ENCODE measurements at regions not wholly inside any gene's neighbourhood (a gene's known extent, or its start where the extent isn't known, plus 50 kb on each side); places are given as distances from the start of the nearest gene placed in this dataset.
"Not testable (repeated sequence)": the region's sequence is repeated elsewhere in the genome, so short reads cannot be mapped to it uniquely, and the experiment has no call there.

GRCh38 chr10:107971411-107971810, 806.9 kb upstream of the SORCS1 start:
- Mint-ChIP-seq H3K9me3 (peaks cover 19% of the 10 kb centered on the region), H3K4me1 (no peaks in the 10 kb centered on the region), H3K27ac (no peak overlapping the region), H3K4me3 (no peak overlapping the region), H3K36me3 (ENCODE audit: low read depth) (no peaks in the 10 kb centered on the region), H3K27me3 (no peaks in the 10 kb centered on the region)
- DNase-seq = no peak
- ChIA-PET CTCF (no interaction called here), POLR2A (no interaction called here)

GRCh38 chr10:107970512-107970911, 806.0 kb upstream of the SORCS1 start:
- POLR2A ChIA-PET = no interaction called here
- Mint-ChIP-seq H3K4me3 (no peak overlapping the region), H3K9me3 (peaks cover 15% of the 10 kb centered on the region), H3K4me1 (no peaks in the 10 kb centered on the region), H3K27me3 (no peaks in the 10 kb centered on the region), H3K36me3 (ENCODE audit: low read depth) (no peaks in the 10 kb centered on the region), H3K27ac (no peak overlapping the region)
- CTCF ChIA-PET = no interaction called here
- DNase-seq = no peak

- Mint-ChIP-seq H3K4me1 (no peaks in the 10 kb centered on the region), H3K9me3 (peaks cover 15% of the 10 kb centered on the region), H3K36me3 (ENCODE audit: low read depth) (no peaks in the 10 kb centered on the region), H3K4me3 (no peak overlapping the region), H3K27ac (no peak overlapping the region), H3K27me3 (no peaks in the 10 kb centered on the region)
- no peak for DNase-seq
- ChIA-PET CTCF (no interaction called here), POLR2A (no interaction called here)
These were observed 805.4 kb upstream of the SORCS1 start for GRCh38 chr10:107969936-107970335.

GRCh38 chr10:107966826-107967225, 802.3 kb upstream of the SORCS1 start:
- Mint-ChIP-seq H3K27me3 (no peaks in the 10 kb centered on the region), H3K9me3 (peaks cover 9% of the 10 kb centered on the region), H3K27ac (no peak overlapping the region), H3K4me3 (no peak overlapping the region), H3K36me3 (ENCODE audit: low read depth) (no peaks in the 10 kb centered on the region), H3K4me1 (no peaks in the 10 kb centered on the region)
- DNase-seq = no peak
- POLR2A ChIA-PET = no interaction called here
- CTCF ChIA-PET = no interaction called here

- H3K27ac Mint-ChIP-seq = no peak overlapping the region
- ChIA-PET POLR2A (no interaction called here), CTCF (no interaction called here)
These were observed 788.4 kb upstream of the SORCS1 start for GRCh38 chr10:107952649-107953556.

GRCh38 chr10:107950411-107951062, 786.0 kb upstream of the SORCS1 start:
- H3K27me3 Mint-ChIP-seq; H3K4me3 Mint-ChIP-seq; POLR2A ChIA-PET; CTCF ChIA-PET; H3K27ac Mint-ChIP-seq; H3K36me3 Mint-ChIP-seq (ENCODE audit: low read depth); DNase-seq; H3K4me1 Mint-ChIP-seq: not testable (repeated sequence)
- H3K9me3 Mint-ChIP-seq = peaks cover 23% of the 10 kb centered on the region

More at GRCh38 chr10:107952649-107953556, 788.4 kb upstream of the SORCS1 start:
- H3K4me3 Mint-ChIP-seq = no peak overlapping the region
- DNase-seq = no peak
- H3K9me3 Mint-ChIP-seq = peaks cover 20% of the 10 kb centered on the region
- no peaks in the 10 kb centered on the region for H3K36me3 Mint-ChIP-seq (ENCODE audit: low read depth)
- no peaks in the 10 kb centered on the region for H3K4me1 Mint-ChIP-seq
- H3K27me3 Mint-ChIP-seq = no peaks in the 10 kb centered on the region

- Mint-ChIP-seq H3K4me1 (no peaks in the 10 kb centered on the region), H3K4me3 (no peak overlapping the region), H3K27ac (no peak overlapping the region), H3K36me3 (ENCODE audit: low read depth) (no peaks in the 10 kb centered on the region), H3K9me3 (peaks cover 13% of the 10 kb centered on the region), H3K27me3 (no peaks in the 10 kb centered on the region)
- POLR2A ChIA-PET = no interaction called here
- CTCF ChIA-PET = no interaction called here
- DNase-seq = no peak
These were observed 778.3 kb upstream of the SORCS1 start for GRCh38 chr10:107942826-107943225.

- Mint-ChIP-seq H3K27ac (no peak overlapping the region), H3K4me3 (no peak overlapping the region), H3K36me3 (ENCODE audit: low read depth) (no peaks in the 10 kb centered on the region), H3K9me3 (peaks cover 8% of the 10 kb centered on the region), H3K4me1 (no peaks in the 10 kb centered on the region), H3K27me3 (no peaks in the 10 kb centered on the region)
- DNase-seq = no peak
- ChIA-PET CTCF (no interaction called here), POLR2A (no interaction called here)
These were observed 768.6 kb upstream of the SORCS1 start for GRCh38 chr10:107933076-107933475.

GRCh38 chr10:107931808-107932207, 767.3 kb upstream of the SORCS1 start:
- H3K9me3 Mint-ChIP-seq = peaks cover 5% of the 10 kb centered on the region
- ChIA-PET CTCF (no interaction called here), POLR2A (no interaction called here)
- no peak overlapping the region for H3K4me3 Mint-ChIP-seq
- no peaks in the 10 kb centered on the region for H3K4me1 Mint-ChIP-seq
- no peaks in the 10 kb centered on the region for H3K27me3 Mint-ChIP-seq
- no peak overlapping the region for H3K27ac Mint-ChIP-seq
- DNase-seq = no peak
- H3K36me3 Mint-ChIP-seq (ENCODE audit: low read depth) = no peaks in the 10 kb centered on the region

GRCh38 chr10:107930037-107930436, 765.5 kb upstream of the SORCS1 start:
- H3K4me3 Mint-ChIP-seq = no peak overlapping the region
- H3K27me3 Mint-ChIP-seq = no peaks in the 10 kb centered on the region
- H3K36me3 Mint-ChIP-seq (ENCODE audit: low read depth) = no peaks in the 10 kb centered on the region
- peaks cover 12% of the 10 kb centered on the region for H3K9me3 Mint-ChIP-seq
- POLR2A ChIA-PET = no interaction called here
- no peak overlapping the region for H3K27ac Mint-ChIP-seq
- no peak for DNase-seq
- H3K4me1 Mint-ChIP-seq = no peaks in the 10 kb centered on the region
- CTCF ChIA-PET = no interaction called here

GRCh38 chr10:107924458-107924857, 760.0 kb upstream of the SORCS1 start:
- no peaks in the 10 kb centered on the region for H3K36me3 Mint-ChIP-seq (ENCODE audit: low read depth)
- no peak overlapping the region for H3K4me3 Mint-ChIP-seq
- H3K4me1 Mint-ChIP-seq = no peaks in the 10 kb centered on the region
- no peak overlapping the region for H3K27ac Mint-ChIP-seq
- DNase-seq = no peak
- ChIA-PET CTCF (no interaction called here), POLR2A (no interaction called here)
- no peaks in the 10 kb centered on the region for H3K27me3 Mint-ChIP-seq
- H3K9me3 Mint-ChIP-seq = peaks cover 18% of the 10 kb centered on the region

GRCh38 chr10:107919626-107920235, 755.2 kb upstream of the SORCS1 start:
- H3K4me1 Mint-ChIP-seq = no peaks in the 10 kb centered on the region
- H3K27ac Mint-ChIP-seq = no peak overlapping the region
- ChIA-PET CTCF (no interaction called here), POLR2A (no interaction called here)
- no peak overlapping the region for H3K4me3 Mint-ChIP-seq
- peaks cover 18% of the 10 kb centered on the region for H3K9me3 Mint-ChIP-seq
- DNase-seq = no peak
- H3K36me3 Mint-ChIP-seq (ENCODE audit: low read depth) = no peaks in the 10 kb centered on the region
- no peaks in the 10 kb centered on the region for H3K27me3 Mint-ChIP-seq

- POLR2A ChIA-PET = no interaction called here
- CTCF ChIA-PET = no interaction called here
- Mint-ChIP-seq H3K36me3 (ENCODE audit: low read depth) (no peaks in the 10 kb centered on the region), H3K9me3 (peaks cover 21% of the 10 kb centered on the region), H3K4me3 (no peak overlapping the region), H3K27me3 (peaks cover 3% of the 10 kb centered on the region), H3K27ac (no peak overlapping the region), H3K4me1 (no peaks in the 10 kb centered on the region)
- DNase-seq = no peak
These were observed 753.7 kb upstream of the SORCS1 start for GRCh38 chr10:107918171-107918570.

- CTCF ChIA-PET = no interaction called here
- H3K36me3 Mint-ChIP-seq (ENCODE audit: low read depth) = no peaks in the 10 kb centered on the region
- H3K4me1 Mint-ChIP-seq = no peaks in the 10 kb centered on the region
- H3K27ac Mint-ChIP-seq = no peak overlapping the region
- H3K27me3 Mint-ChIP-seq = peaks cover 3% of the 10 kb centered on the region
- DNase-seq = no peak
- POLR2A ChIA-PET = no interaction called here
- peaks cover 12% of the 10 kb centered on the region for H3K9me3 Mint-ChIP-seq
- no peak overlapping the region for H3K4me3 Mint-ChIP-seq
These were observed 750.7 kb upstream of the SORCS1 start for GRCh38 chr10:107915215-107915610.
